Lung (tissue), 11 donors: ENCODE measurements at regions not wholly inside any gene's neighbourhood (a gene's known extent, or its start where the extent isn't known, plus 50 kb on each side); places are given as distances from the start of the nearest gene placed in this dataset.

ENCODE experiments used
- ATAC-seq: fragments of 200-7000 bp; cut with Tn5 transposase; one replicate; pipeline ENCODE4 v1.9.1; 2020; ENCODE audit warnings: moderate number of reproducible peaks; ENCODE audit not compliant: insufficient read depth, low FRiP score
- DNase-seq, 3 donors: peaks; one replicate each; pipeline ENCODE4 v3.0.0-alpha.2; 2013 to 2017
- H3K27ac ChIP-seq, 2 donors: one replicate each; pipeline ENCODE4 v1.5.1; 2013; ENCODE audit warnings: mild to moderate bottlenecking in 2 of 2, moderate library complexity in 2 of 2, control low read depth in 1 of 2, inconsistent platforms in 1 of 2, low read depth in 1 of 2, low read length in 1 of 2
- H3K27me3 ChIP-seq, 3 donors: one replicate each; pipeline ENCODE4 v1.5.1; 2013; ENCODE audit warnings: low read length in 2 of 3; ENCODE audit not compliant: control insufficient read depth in 3 of 3, insufficient read depth in 3 of 3
- H3K36me3 ChIP-seq, 4 donors: one replicate each; pipeline ENCODE4 v1.5.1; 2013; ENCODE audit warnings: low read length in 4 of 4, mild to moderate bottlenecking in 1 of 4, moderate library complexity in 1 of 4; ENCODE audit not compliant: control insufficient read depth in 4 of 4, insufficient read depth in 4 of 4
- H3K4me1 ChIP-seq, 5 donors: one replicate each; pipeline ENCODE4 v1.5.1; 2013; ENCODE audit warnings: low read length in 5 of 5, mild to moderate bottlenecking in 2 of 5, moderate library complexity in 1 of 5; ENCODE audit not compliant: control insufficient read depth in 5 of 5, insufficient read depth in 5 of 5
- H3K4me3 ChIP-seq: one replicate; pipeline ENCODE4 v1.5.1; 2013; ENCODE audit warnings: mild to moderate bottlenecking, control low read depth, moderate library complexity
- H3K9ac ChIP-seq, 2 donors: one replicate each; pipeline ENCODE4 v1.5.1; 2013; ENCODE audit warnings: low read length in 2 of 2, control low read depth in 1 of 2; ENCODE audit not compliant: insufficient read depth in 1 of 2
- H3K9me3 ChIP-seq, 4 donors: one replicate each; pipeline ENCODE4 v1.5.1; 2013; ENCODE audit warnings: low read length in 3 of 4, mild to moderate bottlenecking in 1 of 4, moderate library complexity in 1 of 4; ENCODE audit not compliant: control insufficient read depth in 4 of 4, insufficient read depth in 3 of 4
- WGBS, 2 donors: extraction: QIAGEN DNeasy Blood & Tissue Kit; methylation state at CpG; one replicate each; pipeline ENCODE4 v1.1.7; 2013; 5-methylcytosine and 5-hydroxymethylcytosine counted together
- TF ChIP-seq, protein P1 (sequence below): IDR thresholded peaks from 2 replicates; pipeline ENCODE4 v1.5.1; 2012; ENCODE audit warnings: mild to moderate bottlenecking; ENCODE audit errors: control extremely low read depth, extremely low read depth
- donor health status: control.
- donor health status: control.
- donor health status: Bipolar disorder and iron deficiency.
- donor health status: healthy.
- donor health status: DM: yes; HTN: yes; CAD: no.

DNA sequence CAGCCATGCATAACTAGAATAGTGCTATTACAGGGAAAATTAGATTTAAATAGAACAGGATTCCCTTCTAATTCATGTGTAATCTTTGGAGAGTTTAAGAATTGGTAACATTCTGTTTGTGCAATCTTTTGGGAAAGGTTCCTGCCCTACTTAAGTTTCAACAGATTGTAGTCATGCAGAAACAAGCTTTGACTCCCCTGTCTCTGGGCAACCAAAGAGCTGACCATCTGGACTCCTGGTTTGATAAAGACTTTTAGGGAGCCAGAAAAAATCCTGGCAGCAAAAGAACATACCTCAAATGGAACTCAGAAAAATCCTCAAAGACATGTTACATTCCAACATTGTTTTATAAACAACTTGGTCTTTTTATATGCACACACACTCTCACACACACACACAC lies 191.1 kb upstream of the NEIL3 start:
- ATAC-seq = peak; percentile 47
- Histone ChIP-seq H3K9ac (no peak overlapping the region), H3K4me1 (peaks cover 0 to 1% (median 0%) of the 10 kb centered on the region in 5 donors), H3K27me3 (no peaks in the 10 kb centered on the region), H3K9me3 (peaks cover 0 to 6% (median 0%) of the 10 kb centered on the region in 4 donors), H3K27ac (no peak overlapping the region), H3K36me3 (no peaks in the 10 kb centered on the region), H3K4me3 (no peak overlapping the region)
- TF ChIP-seq, protein P1, sequence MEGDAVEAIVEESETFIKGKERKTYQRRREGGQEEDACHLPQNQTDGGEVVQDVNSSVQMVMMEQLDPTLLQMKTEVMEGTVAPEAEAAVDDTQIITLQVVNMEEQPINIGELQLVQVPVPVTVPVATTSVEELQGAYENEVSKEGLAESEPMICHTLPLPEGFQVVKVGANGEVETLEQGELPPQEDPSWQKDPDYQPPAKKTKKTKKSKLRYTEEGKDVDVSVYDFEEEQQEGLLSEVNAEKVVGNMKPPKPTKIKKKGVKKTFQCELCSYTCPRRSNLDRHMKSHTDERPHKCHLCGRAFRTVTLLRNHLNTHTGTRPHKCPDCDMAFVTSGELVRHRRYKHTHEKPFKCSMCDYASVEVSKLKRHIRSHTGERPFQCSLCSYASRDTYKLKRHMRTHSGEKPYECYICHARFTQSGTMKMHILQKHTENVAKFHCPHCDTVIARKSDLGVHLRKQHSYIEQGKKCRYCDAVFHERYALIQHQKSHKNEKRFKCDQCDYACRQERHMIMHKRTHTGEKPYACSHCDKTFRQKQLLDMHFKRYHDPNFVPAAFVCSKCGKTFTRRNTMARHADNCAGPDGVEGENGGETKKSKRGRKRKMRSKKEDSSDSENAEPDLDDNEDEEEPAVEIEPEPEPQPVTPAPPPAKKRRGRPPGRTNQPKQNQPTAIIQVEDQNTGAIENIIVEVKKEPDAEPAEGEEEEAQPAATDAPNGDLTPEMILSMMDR = no peak
- DNase-seq = peak; percentile 26 to 76 (median 74)

DNA sequence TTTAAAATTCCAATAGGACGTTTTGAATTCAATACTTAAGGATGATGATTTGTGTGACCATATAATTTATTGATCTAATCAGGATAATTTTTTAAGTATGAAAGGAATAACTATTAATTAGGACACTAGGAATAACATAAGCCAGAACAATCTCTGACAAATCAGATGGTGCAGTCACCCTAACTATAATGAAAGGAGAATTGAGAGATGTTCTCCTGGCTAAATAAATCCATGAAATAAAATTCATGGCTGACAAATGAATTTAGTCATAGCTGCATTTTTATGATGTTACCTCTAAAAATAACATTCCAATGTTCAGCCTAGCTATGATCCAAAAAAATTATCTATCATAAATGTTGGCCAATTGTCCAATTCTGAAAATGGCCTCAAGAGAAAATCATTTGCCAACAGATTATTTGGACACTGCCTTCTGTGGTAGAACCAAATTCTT lies 190.6 kb upstream of the NEIL3 start:
- WGBS, 2 donors = 23 to 47% methylated on average over 1 of the region's 1 CpG
- Histone ChIP-seq H3K4me1 (peaks cover 0 to 1% (median 0%) of the 10 kb centered on the region in 5 donors), H3K9ac (no peak overlapping the region), H3K27ac (no peak overlapping the region), H3K36me3 (no peaks in the 10 kb centered on the region), H3K4me3 (no peak overlapping the region), H3K9me3 (peaks cover 0 to 6% (median 0%) of the 10 kb centered on the region in 4 donors), H3K27me3 (no peaks in the 10 kb centered on the region)
- no peak for ATAC-seq
- no peak for DNase-seq
- TF ChIP-seq, protein P1 = no peak

DNA sequence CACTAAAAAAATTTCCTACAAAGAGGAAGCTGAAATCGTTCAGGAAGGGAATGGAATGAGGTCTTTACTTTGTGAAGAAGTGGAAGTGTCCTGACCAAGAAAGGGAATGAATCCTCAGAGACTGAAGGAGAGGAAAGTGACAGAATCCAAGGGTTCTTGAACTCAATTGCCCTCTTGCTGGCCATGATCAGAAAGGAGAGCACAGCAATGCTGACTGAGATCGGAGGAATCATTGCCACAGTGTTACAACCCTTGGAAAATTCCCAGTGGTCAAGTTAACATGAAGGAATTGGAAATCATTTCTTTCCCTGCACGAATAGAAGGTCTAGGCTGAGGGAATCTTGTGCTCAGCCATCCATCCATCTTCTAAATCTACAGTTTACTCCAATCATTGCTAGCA lies 190.0 kb upstream of the NEIL3 start:
- DNase-seq = no peak
- Histone ChIP-seq H3K9ac (no peak overlapping the region), H3K27me3 (no peaks in the 10 kb centered on the region), H3K9me3 (peaks cover 0 to 6% (median 0%) of the 10 kb centered on the region in 4 donors), H3K36me3 (no peaks in the 10 kb centered on the region), H3K4me3 (no peak overlapping the region), H3K4me1 (peaks cover 0 to 1% (median 0%) of the 10 kb centered on the region in 5 donors), H3K27ac (no peak overlapping the region)
- no peak for ATAC-seq
- TF ChIP-seq, protein P1 = no peak
- WGBS, 2 donors = 56 to 68% methylated on average over 3 of the region's 3 CpGs

DNA sequence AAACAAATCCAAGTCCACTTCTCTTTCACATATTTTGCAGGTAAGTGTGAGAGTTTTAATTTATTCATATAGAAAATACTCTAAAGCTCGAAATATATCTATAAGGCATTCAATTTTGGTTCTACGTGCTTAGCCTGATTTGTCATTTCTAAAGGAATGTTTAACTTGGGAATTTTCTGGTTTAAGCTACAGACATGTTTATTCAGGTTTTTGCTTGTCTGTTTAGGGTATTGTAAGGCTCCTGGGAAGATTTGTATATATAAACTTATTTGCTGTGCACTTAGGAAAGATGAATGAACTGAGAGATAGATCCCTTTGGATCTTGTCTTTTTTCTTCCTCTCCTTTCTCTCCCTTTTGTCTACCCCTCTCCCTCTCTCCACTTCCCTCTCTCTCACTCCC lies 185.9 kb upstream of the NEIL3 start:
- WGBS, 2 donors = 69 to 82% methylated on average over 2 of the region's 2 CpGs
- H3K4me1 ChIP-seq = no peaks in the 10 kb centered on the region
- H3K27ac ChIP-seq = no peak overlapping the region
- H3K36me3 ChIP-seq = no peaks in the 10 kb centered on the region
- no peak for DNase-seq
- TF ChIP-seq, protein P1 = no peak
- no peak overlapping the region for H3K4me3 ChIP-seq
- peaks cover 0 to 6% (median 0%) of the 10 kb centered on the region in 4 donors for H3K9me3 ChIP-seq
- no peaks in the 10 kb centered on the region for H3K27me3 ChIP-seq
- no peak for ATAC-seq
- no peak overlapping the region for H3K9ac ChIP-seq
